T47D (cell line): ENCODE measurements at regions not wholly inside any gene's neighbourhood (a gene's known extent, or its start where the extent isn't known, plus 50 kb on each side); places are given as distances from the start of the nearest gene placed in this dataset.

ENCODE experiments used
- DNase-seq, 2 experiments: peaks; one replicate each; pipeline versions ENCODE4 v3.0.0 to v3.0.0-alpha.2; 2011 to 2012; ENCODE audit warnings: low read depth in 1 of 2, low spot score in 1 of 2
- JUND ChIP-seq: IDR thresholded peaks from 2 replicates; pipeline ENCODE4 v1.6.1; 2012; ENCODE audit warnings: low read depth
- in situ Hi-C: cut with HindIII; loops from 2 replicates; pipeline ENCODE4 v1.10.0; 2016; ENCODE audit warnings: low sequenced_read_pairs, low pct_unique_long_range_greater_than_20kb

DNA sequence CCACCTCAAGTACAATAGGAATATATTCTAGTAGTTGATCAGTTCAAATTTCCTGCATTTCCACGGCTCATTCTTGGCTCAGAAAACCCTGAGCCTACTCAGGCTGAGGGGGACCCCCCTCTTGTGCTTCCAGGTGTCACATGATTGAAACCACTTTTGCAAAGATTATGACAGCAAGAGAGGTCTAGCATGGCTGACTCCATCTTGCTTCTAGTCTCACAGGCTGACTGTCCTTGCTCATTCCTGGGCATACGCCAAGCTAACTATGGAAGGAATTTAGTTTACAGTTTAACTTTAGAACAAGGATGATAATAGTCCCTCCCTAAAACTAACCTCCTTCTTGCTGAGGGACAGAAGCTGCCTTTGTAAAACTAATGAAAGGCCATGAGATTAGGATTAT is 154.1 kb downstream of the SNX18 start:
- no peak for TF ChIP-seq JUND
- no peak for DNase-seq
- in situ Hi-C loops, result no loop called here

GRCh38 chr5:54671111-54671531 is 153.6 kb downstream of the SNX18 start:
- peak; percentile 52 to 94 for DNase-seq
- in situ Hi-C loops, result no loop called here
- TF ChIP-seq JUND, result peak; percentile 56; the same call in 1 of the 2 replicates

GRCh38 chr5:54670281-54670680 is 152.7 kb downstream of the SNX18 start:
- no peak for TF ChIP-seq JUND
- no peak for DNase-seq
- in situ Hi-C loops, result no loop called here

DNA sequence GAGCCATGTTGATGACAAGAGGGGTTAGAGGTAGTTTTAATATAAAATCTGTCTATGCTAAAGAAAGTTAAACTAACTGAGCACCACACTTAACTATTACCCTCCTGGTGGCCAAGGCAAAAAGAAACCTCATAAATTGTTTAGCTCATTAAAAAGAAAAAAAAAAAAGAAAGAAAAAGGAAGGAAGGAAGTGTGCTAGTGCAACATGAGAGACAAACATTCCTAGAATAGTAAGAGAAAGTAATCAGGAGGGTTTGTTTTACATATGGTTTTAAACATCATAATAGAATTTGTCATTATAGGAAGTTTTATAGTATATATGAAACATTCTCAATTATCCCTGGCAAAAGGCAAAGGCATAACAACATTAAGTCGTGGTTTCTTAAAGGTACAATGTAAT is 152.3 kb downstream of the SNX18 start:
- TF ChIP-seq JUND, result no peak
- in situ Hi-C loops, result no loop called here
- DNase-seq, result no peak

- no peak for DNase-seq
- in situ Hi-C loops, result no loop called here
- no peak for TF ChIP-seq JUND
These were observed 151.7 kb downstream of the SNX18 start for GRCh38 chr5:54669285-54669684.

DNA sequence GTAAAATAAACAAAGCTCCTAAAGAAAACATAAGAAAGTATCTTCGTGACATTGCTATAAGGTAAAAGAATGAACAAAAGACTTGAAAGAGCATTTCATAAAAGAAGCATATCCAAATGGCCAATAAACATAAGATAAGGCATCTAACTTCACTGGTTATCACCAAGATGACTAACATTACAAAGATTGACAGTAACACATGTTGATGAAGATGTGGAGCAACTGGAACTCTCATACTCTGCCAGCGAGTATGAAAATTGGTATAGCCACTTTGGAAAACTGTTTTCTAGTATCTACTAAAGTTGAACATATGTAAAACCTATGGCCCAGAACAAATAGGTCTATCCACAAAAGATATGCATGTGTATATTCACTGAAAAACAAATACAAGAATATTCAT is 150.5 kb downstream of the SNX18 start:
- in situ Hi-C loops, result no loop called here
- no peak for TF ChIP-seq JUND
- DNase-seq, result no peak

DNA sequence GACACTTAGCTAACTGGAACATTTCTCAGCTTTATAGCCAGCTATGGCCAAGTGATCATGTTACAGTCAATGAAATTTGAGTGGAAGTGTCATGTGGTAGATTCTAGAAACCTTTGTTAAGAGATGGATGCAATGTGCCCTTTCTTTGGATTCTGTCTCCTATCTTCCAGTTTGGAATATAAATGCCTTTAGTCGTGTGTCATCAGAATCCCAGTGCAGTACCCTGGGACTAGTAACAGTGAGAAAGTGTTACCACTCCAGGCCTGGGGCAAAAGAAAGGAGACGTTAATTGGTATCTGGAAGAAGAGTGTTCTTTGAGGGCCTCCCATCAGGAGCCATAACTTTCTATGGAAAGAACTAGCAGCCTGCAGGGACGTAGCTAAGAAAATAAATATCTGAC is 149.6 kb downstream of the SNX18 start:
- no peak for TF ChIP-seq JUND
- in situ Hi-C loops, result no loop called here
- no peak for DNase-seq

GRCh38 chr5:54663866-54664265 is 146.3 kb downstream of the SNX18 start:
- DNase-seq, result no peak
- in situ Hi-C loops, result no loop called here
- no peak for TF ChIP-seq JUND

GRCh38 chr5:54661111-54661510 is 143.6 kb downstream of the SNX18 start:
- DNase-seq, result no peak
- no peak for TF ChIP-seq JUND
- in situ Hi-C loops, result no loop called here

- no peak for TF ChIP-seq JUND
- in situ Hi-C loops, result no loop called here
- DNase-seq, result no peak
These were observed 142.2 kb downstream of the SNX18 start for GRCh38 chr5:54659700-54660131.

- no peak for DNase-seq
- TF ChIP-seq JUND, result no peak
- in situ Hi-C loops, result no loop called here
These were observed 140.5 kb downstream of the SNX18 start for GRCh38 chr5:54658010-54658409.

DNA sequence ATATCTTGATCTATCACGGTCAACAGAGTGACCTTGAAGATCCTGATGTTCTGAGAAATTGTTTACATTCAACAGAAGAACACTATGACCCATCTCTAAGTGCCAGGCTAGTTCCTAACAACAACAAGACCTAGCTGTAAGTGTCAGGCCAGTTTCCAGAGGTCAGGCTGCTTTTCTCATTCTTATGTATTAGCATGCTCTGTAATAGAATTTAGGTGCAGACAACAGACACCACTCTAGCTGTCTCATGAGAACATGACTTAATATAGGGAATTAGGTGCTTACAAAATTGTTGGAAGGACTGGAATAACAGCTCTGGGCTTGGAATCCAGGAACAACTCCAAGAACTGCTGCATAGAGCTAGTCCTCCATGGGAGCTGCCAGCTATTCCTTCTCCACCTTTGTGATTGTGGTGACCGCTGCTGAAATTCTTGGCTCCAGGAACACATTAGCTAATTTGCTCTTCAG is 138.7 kb downstream of the SNX18 start:
- no peak for TF ChIP-seq JUND
- peak in 1 of 2 experiments; percentile 42 for DNase-seq
- in situ Hi-C loops, result no loop called here

- in situ Hi-C loops, result no loop called here
- no peak for TF ChIP-seq JUND
- no peak for DNase-seq
These were observed 138.2 kb downstream of the SNX18 start for GRCh38 chr5:54655761-54656160.

DNA sequence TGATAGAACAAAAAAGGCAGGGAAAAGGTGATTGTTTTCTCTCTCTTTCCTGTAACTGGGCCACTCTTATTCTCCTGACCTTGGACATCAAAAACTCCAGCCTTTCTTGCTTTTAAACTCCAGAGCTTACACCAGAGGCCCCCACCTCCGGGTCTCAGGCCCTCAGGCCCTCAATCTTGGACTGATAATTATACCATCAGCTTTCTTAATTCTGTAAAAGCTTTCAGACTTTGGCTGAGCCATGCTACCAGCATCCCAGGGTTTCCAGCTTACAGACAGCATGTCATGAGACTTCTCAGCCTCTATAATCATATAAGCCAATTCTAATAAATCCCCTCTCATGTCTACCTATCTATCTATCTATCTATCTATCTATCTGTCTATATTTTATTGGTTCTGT is 137.7 kb downstream of the SNX18 start:
- in situ Hi-C loops, result no loop called here
- no peak for TF ChIP-seq JUND
- no peak for DNase-seq
